PC-9 (cell line): ENCODE measurements at regions not wholly inside any gene's neighbourhood (a gene's known extent, or its start where the extent isn't known, plus 50 kb on each side); places are given as distances from the start of the nearest gene placed in this dataset.

Experiments
- CTCF ChIP-seq: fragments of 200-600 bp; sonication (generic); conservative IDR thresholded peaks from 2 replicates; pipeline ENCODE4 v1.6.1; 2017; ENCODE audit warnings: mixed run types, antibody characterized with exemption, mild to moderate bottlenecking, moderate library complexity
- EZH2 ChIP-seq: fragments of 200-600 bp; sonication (generic); IDR thresholded peaks from 2 replicates; pipeline ENCODE4 v1.8.0; 2017; ENCODE audit warnings: antibody characterized with exemption, low read depth

- TF ChIP-seq CTCF (no peak), EZH2 (no peak)
Observed at GRCh38 chr1:62386351-62387121, 50.3 kb upstream of the USP1 start.
